D721Med (cell line): ENCODE measurements at regions not wholly inside any gene's neighbourhood (a gene's known extent, or its start where the extent isn't known, plus 50 kb on each side); places are given as distances from the start of the nearest gene placed in this dataset.

Source experiments
- DNase-seq: peaks from one replicate; pipeline ENCODE4 v3.0.0; 2011; ENCODE audit warnings: low spot score; ENCODE audit not compliant: insufficient read length
- FAIRE-seq: peaks from 2 replicates; lab custom pipeline; 2011; peaks lifted over from hg19 to GRCh38; lab: Jason Lieb, UNC
- TF ChIP-seq, protein P1 (sequence below): IDR thresholded peaks from 2 replicates; pipeline ENCODE4 v1.5.1; 2012; ENCODE audit warnings: mild to moderate bottlenecking, control low read depth; ENCODE audit not compliant: insufficient read depth; ENCODE audit errors: missing control alignments

DNA sequence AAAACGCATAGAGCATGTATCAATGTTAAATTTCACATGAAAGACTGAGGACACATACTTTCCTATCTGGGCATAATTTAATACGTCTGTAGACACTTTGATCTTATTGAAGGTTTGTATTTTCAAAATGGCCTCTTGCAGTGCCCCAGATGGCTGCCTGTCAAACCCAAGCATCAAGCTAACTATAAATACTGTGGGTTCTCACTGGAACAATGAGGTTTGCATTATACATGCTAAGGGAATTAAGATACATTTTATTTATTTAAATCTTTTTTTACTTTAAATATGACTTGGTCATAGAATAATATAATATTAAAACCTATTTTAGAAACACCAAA, 702.9 kb upstream of the GRAMD2B start:
- FAIRE-seq (no peak), DNase-seq (no peak)
- TF ChIP-seq, protein P1, sequence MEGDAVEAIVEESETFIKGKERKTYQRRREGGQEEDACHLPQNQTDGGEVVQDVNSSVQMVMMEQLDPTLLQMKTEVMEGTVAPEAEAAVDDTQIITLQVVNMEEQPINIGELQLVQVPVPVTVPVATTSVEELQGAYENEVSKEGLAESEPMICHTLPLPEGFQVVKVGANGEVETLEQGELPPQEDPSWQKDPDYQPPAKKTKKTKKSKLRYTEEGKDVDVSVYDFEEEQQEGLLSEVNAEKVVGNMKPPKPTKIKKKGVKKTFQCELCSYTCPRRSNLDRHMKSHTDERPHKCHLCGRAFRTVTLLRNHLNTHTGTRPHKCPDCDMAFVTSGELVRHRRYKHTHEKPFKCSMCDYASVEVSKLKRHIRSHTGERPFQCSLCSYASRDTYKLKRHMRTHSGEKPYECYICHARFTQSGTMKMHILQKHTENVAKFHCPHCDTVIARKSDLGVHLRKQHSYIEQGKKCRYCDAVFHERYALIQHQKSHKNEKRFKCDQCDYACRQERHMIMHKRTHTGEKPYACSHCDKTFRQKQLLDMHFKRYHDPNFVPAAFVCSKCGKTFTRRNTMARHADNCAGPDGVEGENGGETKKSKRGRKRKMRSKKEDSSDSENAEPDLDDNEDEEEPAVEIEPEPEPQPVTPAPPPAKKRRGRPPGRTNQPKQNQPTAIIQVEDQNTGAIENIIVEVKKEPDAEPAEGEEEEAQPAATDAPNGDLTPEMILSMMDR, result no peak

DNA sequence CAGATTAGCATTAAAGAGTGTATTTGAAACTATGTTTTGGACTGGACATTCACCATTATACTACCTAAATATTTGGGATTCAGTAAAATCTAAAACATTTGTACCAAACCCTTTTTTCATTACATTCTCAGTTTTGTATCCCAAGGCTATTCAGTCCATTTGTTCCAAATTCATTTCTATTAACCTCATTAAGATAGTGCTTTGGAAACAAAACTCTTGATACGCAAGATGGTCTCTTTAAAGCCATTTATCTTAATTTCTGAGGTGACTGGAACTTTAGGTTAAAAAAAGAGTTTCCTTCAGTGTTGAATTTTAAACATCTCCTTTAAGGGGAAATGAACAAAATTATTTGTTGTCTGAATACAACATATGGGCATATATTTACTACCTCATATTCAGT, 702.5 kb upstream of the GRAMD2B start:
- FAIRE-seq (no peak), DNase-seq (no peak)
- TF ChIP-seq, protein P1, result no peak

DNA sequence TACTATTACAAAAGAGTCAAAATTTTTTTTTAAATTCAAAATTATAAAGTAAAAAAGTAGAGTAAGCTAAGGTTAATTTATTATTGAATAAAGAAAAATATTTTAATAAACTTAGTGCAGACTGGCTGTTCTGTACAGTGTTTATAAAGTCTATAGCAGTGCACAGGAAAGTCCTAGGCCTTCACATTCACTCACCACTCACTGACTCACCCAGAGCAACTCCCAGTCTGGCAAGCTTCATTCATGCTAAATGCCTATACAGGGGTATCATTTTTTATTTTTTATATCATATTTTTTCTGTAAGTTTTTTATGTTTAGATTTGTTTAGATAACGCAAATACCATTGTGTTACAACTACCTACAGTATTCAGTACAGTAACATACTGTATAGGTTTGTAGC, 700.7 kb upstream of the GRAMD2B start:
- FAIRE-seq (no peak), DNase-seq (no peak)
- TF ChIP-seq, protein P1, result no peak

DNA sequence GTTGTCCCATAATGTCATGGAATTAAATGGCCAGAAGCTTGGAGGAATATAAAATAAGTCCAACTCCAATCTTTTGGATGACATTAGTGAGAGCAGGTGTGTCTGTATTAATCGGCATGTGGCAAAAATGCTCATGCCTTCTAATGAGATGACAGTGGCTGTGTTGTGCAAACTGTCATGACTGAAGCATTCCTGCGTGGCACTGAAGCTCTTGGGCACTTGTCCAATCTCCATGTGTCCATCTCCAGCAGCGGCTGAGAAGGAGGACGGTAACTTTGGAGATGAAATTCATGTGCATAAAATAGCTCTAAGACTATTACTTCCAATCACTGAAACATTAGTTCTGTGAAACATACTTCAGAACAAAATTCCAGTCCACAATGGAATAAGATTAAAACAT, 697.5 kb upstream of the GRAMD2B start:
- TF ChIP-seq, protein P1, result no peak
- FAIRE-seq, result no peak
- no peak for DNase-seq

DNA sequence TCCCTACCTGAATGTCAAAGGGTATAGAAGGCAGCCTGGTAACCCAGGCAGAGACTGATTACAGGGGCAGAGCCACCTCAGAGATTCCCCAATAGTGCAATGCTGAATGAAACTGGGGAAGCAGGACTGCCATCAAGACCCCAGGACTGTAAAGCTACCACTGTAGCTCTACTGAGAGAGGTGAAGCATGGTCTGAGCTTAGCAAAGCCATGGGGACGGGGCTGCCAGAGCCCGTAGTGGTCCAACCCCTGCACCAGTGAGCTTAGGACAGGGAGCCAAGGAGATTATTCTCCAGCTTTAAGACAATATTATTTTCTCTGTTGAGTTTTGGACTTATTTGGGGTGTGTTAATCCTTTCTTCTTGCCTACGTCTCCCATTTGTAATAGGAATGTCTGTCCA, 679.3 kb upstream of the GRAMD2B start:
- TF ChIP-seq, protein P1, result no peak
- FAIRE-seq (no peak), DNase-seq (no peak)

DNA sequence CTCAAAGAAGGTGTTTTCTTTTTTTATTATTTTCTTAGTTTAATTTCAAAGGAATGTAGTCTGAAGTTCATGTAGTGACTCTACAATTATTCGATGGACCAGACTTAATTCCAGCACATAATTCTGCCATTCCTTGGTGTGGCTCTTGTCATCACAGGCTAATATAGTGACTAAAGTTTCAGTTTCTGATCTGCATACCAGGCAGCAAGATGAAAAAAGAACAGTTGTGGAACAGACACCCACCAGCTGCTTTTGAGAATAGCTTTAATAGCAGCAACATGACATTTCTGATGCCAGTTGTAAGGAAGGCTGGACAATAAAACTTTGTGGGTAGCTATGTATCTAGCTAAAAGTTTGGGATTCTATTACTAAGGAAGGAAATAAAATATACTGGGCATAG, 676.3 kb upstream of the GRAMD2B start:
- no peak for DNase-seq
- TF ChIP-seq, protein P1, result no peak
- FAIRE-seq, result no peak

DNA sequence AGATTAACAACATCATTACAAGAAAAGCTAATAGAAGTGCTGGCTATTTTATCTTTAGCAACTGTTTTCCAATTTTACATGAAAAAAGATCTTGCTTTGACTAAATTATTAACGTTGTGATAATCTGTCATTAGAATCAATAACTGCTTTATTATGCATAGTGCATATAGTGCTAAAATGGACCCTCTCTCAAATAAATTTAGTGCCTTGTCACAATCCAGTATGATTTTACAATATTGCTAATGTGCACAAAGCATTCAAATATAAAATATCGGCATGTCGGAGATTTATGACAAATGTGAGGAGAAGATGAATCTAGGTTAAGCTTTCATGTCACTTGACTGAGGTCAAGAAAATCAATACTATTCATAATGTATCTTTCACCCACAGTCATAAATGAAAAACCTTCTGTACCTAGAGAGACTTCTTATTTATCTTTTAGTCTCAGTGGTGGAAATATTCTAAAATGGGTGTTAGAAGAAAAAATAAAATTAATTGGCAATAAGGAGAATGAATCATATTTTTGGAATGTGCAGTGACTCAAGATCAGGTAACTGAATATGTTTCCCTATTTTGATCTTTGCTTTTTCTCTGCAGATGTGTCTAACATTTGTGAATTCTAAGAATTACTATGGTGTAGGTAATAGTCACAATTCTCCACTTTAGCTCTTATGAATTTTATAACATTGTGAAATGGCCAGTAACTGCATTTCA, 672.9 kb upstream of the GRAMD2B start:
- FAIRE-seq (peak; percentile 25), DNase-seq (no peak)
- TF ChIP-seq, protein P1, result no peak
